A549 (cell line): ENCODE measurements at regions not wholly inside any gene's neighbourhood (a gene's known extent, or its start where the extent isn't known, plus 50 kb on each side); places are given as distances from the start of the nearest gene placed in this dataset.

ENCODE experiments used
- ATAC-seq, 2 experiments: fragments of 200-7000 bp in 1 of 2; fragments of >200 bp in 1 of 2; cut with Nextera tagmentation in 1 of 2; cut with Tn5 transposase in 1 of 2; 3 replicates each; pipeline versions ENCODE4 v1.8.0 to v1.9.1; 2018 to 2020; ENCODE audit warnings: mild to moderate bottlenecking in 1 of 2, moderate library complexity in 1 of 2
- CTCF ChIA-PET: fragments of 300-600 bp; sonication (Branson Sonifier 250); formaldehyde crosslinking; extraction: SDS; loops from one replicate; lab custom pipeline; 2021; ENCODE audit warnings: antibody characterized with exemption, inconsistent platforms; lab: Yijun Ruan, JAX
- POLR2A ChIA-PET: fragments of 350-600 bp; formaldehyde crosslinking; extraction: SDS; loops from one replicate; lab custom pipeline; 2021; ENCODE audit warnings: antibody characterized with exemption, inconsistent platforms; lab: Yijun Ruan, JAX
- DNase-seq, 2 experiments: peaks; one replicate each; pipeline versions ENCODE4 v3.0.0 to v3.0.0-alpha.2; 2011 to 2016; ENCODE audit warnings: low read depth in 1 of 2, low spot score in 1 of 2
- FAIRE-seq: peaks from 2 replicates; lab custom pipeline; 2011; peaks lifted over from hg19 to GRCh38; lab: Jason Lieb, UNC
- H3K27ac ChIP-seq, 2 experiments: fragments of >200 bp; sonication (Bioruptor Twin); formaldehyde crosslinking; 3 replicates each; pipeline ENCODE4 v1.5.1; 2016 to 2017
- H3K4me1 ChIP-seq: fragments of >200 bp; sonication (Bioruptor Twin); formaldehyde crosslinking; 3 replicates; pipeline ENCODE4 v1.6.1; 2016
- H3K4me2 ChIP-seq: fragments of >200 bp; sonication (Bioruptor Twin); formaldehyde crosslinking; 3 replicates; pipeline ENCODE4 v1.6.1; 2016
- H3K4me3 ChIP-seq: fragments of >200 bp; sonication (Bioruptor Twin); formaldehyde crosslinking; 3 replicates; pipeline ENCODE4 v1.5.1; 2016
- H3K9me3 ChIP-seq: fragments of >200 bp; sonication (Bioruptor Twin); formaldehyde crosslinking; 3 replicates; pipeline ENCODE4 v1.6.1; 2016
- BHLHE40 ChIP-seq: IDR thresholded peaks from 2 replicates; pipeline ENCODE4 v1.6.1; 2012; ENCODE audit warnings: low read depth, low read length, inconsistent platforms
- CBX8 ChIP-seq: fragments of 200-600 bp; sonication (generic); IDR thresholded peaks from 2 replicates; pipeline ENCODE4 v1.6.1; 2016
- CEBPB ChIP-seq, 2 experiments: fragments of >200 bp in 1 of 2; sonication (Bioruptor Twin) in 1 of 2; formaldehyde crosslinking in 1 of 2; IDR thresholded peaks; 2 replicates each; pipeline ENCODE4 v1.6.1; 2012 to 2016
- CHD2 ChIP-seq: fragments of 150-350 bp; IDR thresholded peaks from 2 replicates; pipeline ENCODE4 v1.6.1; 2014; ENCODE audit warnings: low read length; ENCODE audit not compliant: partially characterized antibody
- CHD4 ChIP-seq: fragments of 200-600 bp; sonication (generic); IDR thresholded peaks from 2 replicates; pipeline ENCODE4 v1.6.1; 2016; ENCODE audit warnings: antibody characterized with exemption, mild to moderate bottlenecking, borderline replicate concordance
- EHMT2 ChIP-seq: fragments of 200-600 bp; sonication (generic); IDR thresholded peaks from 2 replicates; pipeline ENCODE4 v1.6.1; 2016; ENCODE audit warnings: antibody characterized with exemption, low read depth, mild to moderate bottlenecking, moderate library complexity
- FOSB ChIP-seq: fragments of 250-450 bp; sonication (Bioruptor Pico); IDR thresholded peaks from 2 replicates; pipeline ENCODE4 v1.5.0; 2020; ENCODE audit warnings: mild to moderate bottlenecking, moderate library complexity
- FOXS1 ChIP-seq: fragments of 250-450 bp; sonication (Bioruptor Pico); IDR thresholded peaks from 2 replicates; pipeline ENCODE4 v1.5.0; 2020; ENCODE audit warnings: mild to moderate bottlenecking, moderate library complexity
- HDAC2 ChIP-seq: fragments of 200-600 bp; sonication (generic); IDR thresholded peaks from 2 replicates; pipeline ENCODE4 v1.6.1; 2016
- HOXA7 ChIP-seq: fragments of 250-450 bp; sonication (Bioruptor Pico); IDR thresholded peaks from 2 replicates; pipeline ENCODE4 v1.5.0; 2020; ENCODE audit warnings: mild to moderate bottlenecking, moderate library complexity
- HOXB13 ChIP-seq: fragments of 250-450 bp; sonication (Bioruptor Pico); IDR thresholded peaks from 2 replicates; pipeline ENCODE4 v1.5.0; 2020; ENCODE audit warnings: low read depth, mild to moderate bottlenecking, moderate library complexity
- HOXB5 ChIP-seq: fragments of 250-450 bp; sonication (Bioruptor Pico); IDR thresholded peaks from 2 replicates; pipeline ENCODE4 v1.5.0; 2020; ENCODE audit warnings: mild to moderate bottlenecking, moderate library complexity
- JUN ChIP-seq, 2 experiments: fragments of >200 bp; sonication (Bioruptor Twin); formaldehyde crosslinking; IDR thresholded peaks; 2 replicates in 1 of 2; 3 replicates in 1 of 2; pipeline ENCODE4 v1.6.1; 2016 to 2017
- KDM1A ChIP-seq: fragments of 200-600 bp; sonication (generic); IDR thresholded peaks from 2 replicates; pipeline ENCODE4 v1.6.1; 2016; ENCODE audit warnings: low read depth, mild to moderate bottlenecking
- KDM5A ChIP-seq: fragments of 200-600 bp; sonication (generic); IDR thresholded peaks from 2 replicates; pipeline ENCODE4 v1.6.1; 2016; ENCODE audit warnings: antibody characterized with exemption, mild to moderate bottlenecking
- MYC ChIP-seq: IDR thresholded peaks from 2 replicates; pipeline ENCODE4 v1.6.1; 2012; ENCODE audit warnings: mild to moderate bottlenecking, inconsistent platforms, low read length, improper control_type of control experiment, borderline replicate concordance
- NFE2L2 ChIP-seq: fragments of 150-350 bp; conservative IDR thresholded peaks from 2 replicates; pipeline ENCODE4 v1.6.1; 2014; ENCODE audit warnings: low read length
- NPAS2 ChIP-seq: fragments of 250-450 bp; sonication (Bioruptor Pico); IDR thresholded peaks from 2 replicates; pipeline ENCODE4 v1.8.0; 2022; ENCODE audit warnings: mild to moderate bottlenecking, moderate library complexity, borderline replicate concordance
- POLR2AphosphoS2 ChIP-seq: conservative IDR thresholded peaks from 2 replicates; pipeline ENCODE4 v1.6.1; 2012; ENCODE audit warnings: low read length, improper control_type of control experiment, inconsistent platforms
- RAD21 ChIP-seq, 2 experiments: fragments of >200 bp in 1 of 2; sonication (Bioruptor Twin) in 1 of 2; formaldehyde crosslinking in 1 of 2; IDR thresholded peaks in 1 of 2; conservative IDR thresholded peaks in 1 of 2; 2 replicates in 1 of 2; 3 replicates in 1 of 2; pipeline ENCODE4 v1.6.1; 2012 to 2018; ENCODE audit warnings: inconsistent platforms in 1 of 2
- ZC3H11A ChIP-seq: fragments of 450-650 bp; IDR thresholded peaks from 2 replicates; pipeline ENCODE4 v1.6.1; 2014; ENCODE audit warnings: antibody characterized with exemption, mild to moderate bottlenecking
- ZFP36 ChIP-seq: fragments of 450-650 bp; IDR thresholded peaks from 2 replicates; pipeline ENCODE4 v1.6.1; 2014; ENCODE audit warnings: borderline replicate concordance; ENCODE audit not compliant: partially characterized antibody
- WGBS: methylation state at CpG from one replicate; pipeline ENCODE4 v1.1.6; 2017; ENCODE audit errors: missing lambda C conversion rate; 5-methylcytosine and 5-hydroxymethylcytosine counted together
- TF ChIP-seq, protein P1 (sequence below): fragments of >200 bp; sonication (Bioruptor Twin); formaldehyde crosslinking; IDR thresholded peaks from 2 replicates; pipeline ENCODE4 v1.6.1; 2016
- TF ChIP-seq, protein P2 (sequence below): fragments of >200 bp; sonication (Bioruptor Twin); formaldehyde crosslinking; IDR thresholded peaks from 3 replicates; pipeline ENCODE4 v1.6.1; 2016
- TF ChIP-seq, protein P3 (sequence below): IDR thresholded peaks from 2 replicates; pipeline ENCODE4 v1.6.1; 2012
- TF ChIP-seq, protein P4 (sequence below): fragments of 150-350 bp; IDR thresholded peaks from 2 replicates; pipeline ENCODE4 v1.6.1; 2014; ENCODE audit warnings: low read depth, mild to moderate bottlenecking, low read length
- TF ChIP-seq, protein P5 (sequence below): fragments of >200 bp; sonication (Bioruptor Twin); formaldehyde crosslinking; IDR thresholded peaks from 3 replicates; pipeline ENCODE4 v1.5.1; 2016

DNA sequence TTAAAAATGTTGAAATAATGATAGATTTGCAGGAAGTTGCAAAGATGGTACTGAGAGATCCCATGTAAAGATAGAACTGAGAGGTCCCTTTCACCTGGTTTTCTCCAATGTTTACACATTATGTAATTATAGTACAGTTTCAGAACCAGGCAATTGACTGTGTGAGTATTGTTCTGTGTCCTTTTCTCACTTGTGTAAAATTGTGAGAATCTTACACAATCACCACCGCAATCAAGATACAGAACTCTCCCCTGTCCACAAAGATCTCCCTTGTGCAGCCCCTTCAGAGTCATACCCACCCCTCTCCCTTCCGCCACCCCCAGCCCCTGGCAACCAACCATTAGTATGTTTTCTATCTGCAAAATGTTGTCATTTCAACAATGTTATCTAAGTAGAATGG, 119.8 kb upstream of the NAV2 start:
- DNase-seq (no peak), FAIRE-seq (no peak), ATAC-seq (no peak)
- ChIA-PET CTCF (interaction anchor here (0.9 to 2.8 kb wide), 3 partner anchors 36 to 150 kb away, joined by 3 to 10 read pairs (median 4); no protein-coding TSS in a partner anchor), POLR2A (no interaction called here)
- no peak overlapping the region for H3K4me2 ChIP-seq
- H3K4me3 ChIP-seq: no peak overlapping the region
- WGBS: 95% methylated on average over 2 of the region's 2 CpGs
- TF ChIP-seq, protein P1, sequence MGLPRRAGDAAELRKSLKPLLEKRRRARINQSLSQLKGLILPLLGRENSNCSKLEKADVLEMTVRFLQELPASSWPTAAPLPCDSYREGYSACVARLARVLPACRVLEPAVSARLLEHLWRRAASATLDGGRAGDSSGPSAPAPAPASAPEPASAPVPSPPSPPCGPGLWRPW: no peak
- TF ChIP-seq MYC: no peak
- peaks cover 28% of the 10 kb centered on the region for H3K4me1 ChIP-seq
- H3K9me3 ChIP-seq: no peaks in the 10 kb centered on the region
- no peak overlapping the region for H3K27ac ChIP-seq

DNA sequence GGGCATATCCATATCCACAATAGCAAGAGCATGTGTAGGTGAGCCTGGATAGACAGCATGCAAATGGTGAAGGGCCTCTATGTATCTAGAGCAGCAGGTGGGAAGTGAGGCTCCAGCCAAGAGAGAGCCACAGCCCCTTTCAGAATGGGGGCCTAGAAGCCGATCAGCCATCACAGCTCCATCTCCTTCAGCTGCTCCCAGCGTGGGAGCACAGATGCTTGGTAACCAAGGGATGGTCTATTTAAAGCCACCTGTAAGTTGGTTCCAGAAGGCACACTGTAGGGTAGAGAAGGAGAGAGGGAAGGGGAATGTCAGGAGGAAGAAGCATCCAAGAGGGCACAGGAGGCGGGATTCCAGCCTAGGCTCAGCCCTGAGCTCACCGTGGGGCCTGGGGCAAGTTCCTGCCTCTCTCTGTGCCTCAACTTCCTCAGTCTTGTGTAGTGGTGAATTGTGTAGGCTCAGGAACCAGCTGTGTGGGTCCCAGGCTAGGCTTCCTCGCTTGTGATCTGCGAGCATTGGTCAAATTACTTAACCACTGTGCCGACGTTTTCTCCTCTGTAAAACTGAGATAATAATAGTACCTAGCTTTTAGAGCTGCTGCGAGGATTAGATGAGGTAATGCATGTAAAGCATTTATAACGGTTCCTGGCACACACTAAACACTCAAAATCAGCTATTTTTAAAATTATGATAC, 122.9 kb upstream of the NAV2 start:
- CTCF ChIA-PET: interaction anchor here (1.1 to 2.3 kb wide), 4 partner anchors 15 to 152 kb away, joined by 3 to 9 read pairs (median 4); no protein-coding TSS in a partner anchor
- WGBS: 55% methylated on average over 10 of the region's 10 CpGs
- no peak for DNase-seq
- no peak for ATAC-seq
- Histone ChIP-seq H3K9me3 (no peaks in the 10 kb centered on the region; the same call in 2 of the 3 replicates), H3K4me2 (no peak overlapping the region), H3K27ac (no peak overlapping the region), H3K4me1 (no peaks in the 10 kb centered on the region), H3K4me3 (no peak overlapping the region)
- TF ChIP-seq, protein P2, sequence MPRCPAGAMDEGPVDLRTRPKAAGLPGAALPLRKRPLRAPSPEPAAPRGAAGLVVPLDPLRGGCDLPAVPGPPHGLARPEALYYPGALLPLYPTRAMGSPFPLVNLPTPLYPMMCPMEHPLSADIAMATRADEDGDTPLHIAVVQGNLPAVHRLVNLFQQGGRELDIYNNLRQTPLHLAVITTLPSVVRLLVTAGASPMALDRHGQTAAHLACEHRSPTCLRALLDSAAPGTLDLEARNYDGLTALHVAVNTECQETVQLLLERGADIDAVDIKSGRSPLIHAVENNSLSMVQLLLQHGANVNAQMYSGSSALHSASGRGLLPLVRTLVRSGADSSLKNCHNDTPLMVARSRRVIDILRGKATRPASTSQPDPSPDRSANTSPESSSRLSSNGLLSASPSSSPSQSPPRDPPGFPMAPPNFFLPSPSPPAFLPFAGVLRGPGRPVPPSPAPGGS: no peak
- TF ChIP-seq NFE2L2: no peak
- TF ChIP-seq NPAS2: no peak
- TF ChIP-seq, protein P1: no peak
- TF ChIP-seq POLR2AphosphoS2: no peak
- no peak for TF ChIP-seq CHD2
- TF ChIP-seq BHLHE40: no peak
- TF ChIP-seq, protein P3, sequence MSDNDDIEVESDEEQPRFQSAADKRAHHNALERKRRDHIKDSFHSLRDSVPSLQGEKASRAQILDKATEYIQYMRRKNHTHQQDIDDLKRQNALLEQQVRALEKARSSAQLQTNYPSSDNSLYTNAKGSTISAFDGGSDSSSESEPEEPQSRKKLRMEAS: no peak
- TF ChIP-seq HOXB13 (CRISPR knock-in tag): no peak
- TF ChIP-seq, protein P4, sequence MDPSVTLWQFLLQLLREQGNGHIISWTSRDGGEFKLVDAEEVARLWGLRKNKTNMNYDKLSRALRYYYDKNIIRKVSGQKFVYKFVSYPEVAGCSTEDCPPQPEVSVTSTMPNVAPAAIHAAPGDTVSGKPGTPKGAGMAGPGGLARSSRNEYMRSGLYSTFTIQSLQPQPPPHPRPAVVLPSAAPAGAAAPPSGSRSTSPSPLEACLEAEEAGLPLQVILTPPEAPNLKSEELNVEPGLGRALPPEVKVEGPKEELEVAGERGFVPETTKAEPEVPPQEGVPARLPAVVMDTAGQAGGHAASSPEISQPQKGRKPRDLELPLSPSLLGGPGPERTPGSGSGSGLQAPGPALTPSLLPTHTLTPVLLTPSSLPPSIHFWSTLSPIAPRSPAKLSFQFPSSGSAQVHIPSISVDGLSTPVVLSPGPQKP: no peak
- TF ChIP-seq, protein P5, sequence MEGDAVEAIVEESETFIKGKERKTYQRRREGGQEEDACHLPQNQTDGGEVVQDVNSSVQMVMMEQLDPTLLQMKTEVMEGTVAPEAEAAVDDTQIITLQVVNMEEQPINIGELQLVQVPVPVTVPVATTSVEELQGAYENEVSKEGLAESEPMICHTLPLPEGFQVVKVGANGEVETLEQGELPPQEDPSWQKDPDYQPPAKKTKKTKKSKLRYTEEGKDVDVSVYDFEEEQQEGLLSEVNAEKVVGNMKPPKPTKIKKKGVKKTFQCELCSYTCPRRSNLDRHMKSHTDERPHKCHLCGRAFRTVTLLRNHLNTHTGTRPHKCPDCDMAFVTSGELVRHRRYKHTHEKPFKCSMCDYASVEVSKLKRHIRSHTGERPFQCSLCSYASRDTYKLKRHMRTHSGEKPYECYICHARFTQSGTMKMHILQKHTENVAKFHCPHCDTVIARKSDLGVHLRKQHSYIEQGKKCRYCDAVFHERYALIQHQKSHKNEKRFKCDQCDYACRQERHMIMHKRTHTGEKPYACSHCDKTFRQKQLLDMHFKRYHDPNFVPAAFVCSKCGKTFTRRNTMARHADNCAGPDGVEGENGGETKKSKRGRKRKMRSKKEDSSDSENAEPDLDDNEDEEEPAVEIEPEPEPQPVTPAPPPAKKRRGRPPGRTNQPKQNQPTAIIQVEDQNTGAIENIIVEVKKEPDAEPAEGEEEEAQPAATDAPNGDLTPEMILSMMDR: no peak
- TF ChIP-seq CBX8: no peak
- POLR2A ChIA-PET: interaction anchor here (1.2 kb wide), 1 partner anchor 9 kb away, joined by 3 read pairs; no protein-coding TSS in a partner anchor
- FAIRE-seq: no peak

DNA sequence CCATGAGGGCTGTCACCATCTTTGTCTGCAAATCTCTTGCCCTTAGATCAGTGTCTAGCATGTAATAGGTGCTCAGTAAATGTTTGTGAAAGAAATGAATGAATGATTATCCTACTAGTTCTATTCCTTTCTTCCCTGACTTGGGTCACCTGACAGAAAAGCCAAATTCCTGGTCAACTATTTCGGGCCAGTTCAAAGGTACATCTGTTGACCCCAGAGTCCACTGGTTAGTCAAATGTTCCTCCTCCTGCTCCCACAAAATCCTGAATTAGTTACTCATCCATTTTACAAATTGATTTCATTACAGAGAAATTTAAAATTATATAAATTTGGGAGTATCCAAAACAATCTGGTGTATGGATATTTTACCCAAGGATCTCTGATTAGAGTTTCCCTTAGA, 124.7 kb upstream of the NAV2 start:
- no peak for FAIRE-seq
- WGBS: 43% methylated on average over 1 of the region's 1 CpG
- ChIA-PET POLR2A (no interaction called here), CTCF (interaction anchor here (1.3 to 2.0 kb wide), 2 partner anchors 23 to 25 kb away, joined by 4 to 5 read pairs; no protein-coding TSS in a partner anchor)
- TF ChIP-seq HOXB13 (CRISPR knock-in tag) (no peak), CHD2 (no peak), HOXA7 (CRISPR knock-in tag) (no peak), FOXS1 (CRISPR knock-in tag) (no peak), KDM1A (no peak), CHD4 (no peak), JUN (IDR thresholded peaks at IDR 0.05) (no peak), CEBPB (IDR thresholded peaks at IDR 0.05) (no peak), HOXB5 (CRISPR knock-in tag) (no peak), HDAC2 (no peak), RAD21 (conservative IDR thresholded peaks at IDR 0.05 in 1 of 2, IDR thresholded peaks at IDR 0.05 in 1 of 2) (no peak), ZFP36 (no peak), ZC3H11A (no peak), KDM5A (no peak), EHMT2 (no peak), BHLHE40 (no peak), FOSB (CRISPR knock-in tag) (no peak)
- TF ChIP-seq, protein P1: no peak
- TF ChIP-seq, protein P4: no peak
- DNase-seq: no peak
- Histone ChIP-seq H3K27ac (no peak overlapping the region), H3K4me1 (no peaks in the 10 kb centered on the region), H3K4me3 (no peak overlapping the region), H3K9me3 (no peaks in the 10 kb centered on the region; the same call in 2 of the 3 replicates), H3K4me2 (no peak overlapping the region)
- no peak for ATAC-seq
